Osteocyte (in vitro differentiated cells): ENCODE measurements at regions not wholly inside any gene's neighbourhood (a gene's known extent, or its start where the extent isn't known, plus 50 kb on each side); places are given as distances from the start of the nearest gene placed in this dataset.

ENCODE experiments used
- DNase-seq: peaks from one replicate; pipeline ENCODE4 v3.0.0; 2021; ENCODE audit warnings: mixed read lengths; ENCODE audit not compliant: unreplicated experiment; ENCODE audit errors: extremely low spot score
- H3K27ac Mint-ChIP-seq: one replicate; pipeline ENCODE4 v1.8.0; 2021; ENCODE audit warnings: mild to moderate bottlenecking, mixed read lengths; ENCODE audit not compliant: unreplicated experiment
- H3K27me3 Mint-ChIP-seq: one replicate; pipeline ENCODE4 v1.8.0; 2021; ENCODE audit warnings: mixed read lengths; ENCODE audit not compliant: unreplicated experiment
- H3K36me3 Mint-ChIP-seq: one replicate; pipeline ENCODE4 v1.8.0; 2021; ENCODE audit warnings: mixed read lengths; ENCODE audit not compliant: unreplicated experiment
- H3K4me1 Mint-ChIP-seq: one replicate; pipeline ENCODE4 v1.8.0; 2021; ENCODE audit warnings: mixed read lengths; ENCODE audit not compliant: unreplicated experiment
- H3K4me3 Mint-ChIP-seq: one replicate; pipeline ENCODE4 v1.8.0; 2021; ENCODE audit warnings: mild to moderate bottlenecking, moderate library complexity, mixed read lengths; ENCODE audit not compliant: unreplicated experiment
- H3K9me3 Mint-ChIP-seq: one replicate; pipeline ENCODE4 v1.8.0; 2021; ENCODE audit warnings: mixed read lengths; ENCODE audit not compliant: unreplicated experiment
- TF ChIP-seq, protein P1 (sequence below): fragments of 200-600 bp; sonication (generic); IDR thresholded peaks from 2 replicates; pipeline ENCODE4 v1.5.0; 2021; ENCODE audit warnings: antibody characterized with exemption, mild to moderate bottlenecking, moderate library complexity

DNA sequence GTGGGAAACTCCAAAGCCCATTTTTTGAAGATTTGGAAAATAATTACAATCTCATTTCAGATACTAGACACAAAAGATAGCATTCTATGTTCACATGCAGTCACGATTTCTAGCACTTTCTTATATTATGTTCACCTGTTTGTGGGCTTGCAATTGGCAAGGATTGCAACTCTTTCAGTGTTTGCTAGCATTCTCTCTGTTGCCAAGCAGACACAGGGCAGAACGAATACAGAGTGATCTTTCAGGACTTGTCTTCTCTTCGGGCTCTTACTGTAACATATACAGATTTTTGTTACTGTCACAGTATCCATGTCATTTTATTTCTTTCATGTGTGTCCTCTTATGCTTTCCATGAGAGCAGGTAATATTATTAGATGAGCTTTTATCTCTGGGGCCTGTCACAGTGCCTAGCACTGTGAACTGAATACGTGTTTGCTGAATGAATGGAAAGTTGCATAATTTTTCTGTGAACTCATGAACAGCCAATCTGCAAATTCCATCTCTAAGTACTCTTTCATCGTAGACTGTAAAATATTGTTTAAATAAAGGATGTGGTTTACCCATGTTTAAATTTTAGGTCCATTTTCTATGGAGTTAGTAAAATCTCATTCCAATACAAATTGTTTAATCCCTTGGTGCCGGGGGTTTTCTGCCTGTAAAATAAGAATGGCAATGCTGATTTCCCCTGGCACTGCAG lies 105.1 kb downstream of the BMP4 start:
- Mint-ChIP-seq H3K36me3 (no peaks in the 10 kb centered on the region), H3K27ac (no peak overlapping the region), H3K4me3 (no peak overlapping the region), H3K9me3 (no peaks in the 10 kb centered on the region), H3K4me1 (peaks cover 22% of the 10 kb centered on the region), H3K27me3 (peaks cover 2% of the 10 kb centered on the region)
- TF ChIP-seq, protein P1, sequence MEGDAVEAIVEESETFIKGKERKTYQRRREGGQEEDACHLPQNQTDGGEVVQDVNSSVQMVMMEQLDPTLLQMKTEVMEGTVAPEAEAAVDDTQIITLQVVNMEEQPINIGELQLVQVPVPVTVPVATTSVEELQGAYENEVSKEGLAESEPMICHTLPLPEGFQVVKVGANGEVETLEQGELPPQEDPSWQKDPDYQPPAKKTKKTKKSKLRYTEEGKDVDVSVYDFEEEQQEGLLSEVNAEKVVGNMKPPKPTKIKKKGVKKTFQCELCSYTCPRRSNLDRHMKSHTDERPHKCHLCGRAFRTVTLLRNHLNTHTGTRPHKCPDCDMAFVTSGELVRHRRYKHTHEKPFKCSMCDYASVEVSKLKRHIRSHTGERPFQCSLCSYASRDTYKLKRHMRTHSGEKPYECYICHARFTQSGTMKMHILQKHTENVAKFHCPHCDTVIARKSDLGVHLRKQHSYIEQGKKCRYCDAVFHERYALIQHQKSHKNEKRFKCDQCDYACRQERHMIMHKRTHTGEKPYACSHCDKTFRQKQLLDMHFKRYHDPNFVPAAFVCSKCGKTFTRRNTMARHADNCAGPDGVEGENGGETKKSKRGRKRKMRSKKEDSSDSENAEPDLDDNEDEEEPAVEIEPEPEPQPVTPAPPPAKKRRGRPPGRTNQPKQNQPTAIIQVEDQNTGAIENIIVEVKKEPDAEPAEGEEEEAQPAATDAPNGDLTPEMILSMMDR, result no peak
- DNase-seq, result no peak

DNA sequence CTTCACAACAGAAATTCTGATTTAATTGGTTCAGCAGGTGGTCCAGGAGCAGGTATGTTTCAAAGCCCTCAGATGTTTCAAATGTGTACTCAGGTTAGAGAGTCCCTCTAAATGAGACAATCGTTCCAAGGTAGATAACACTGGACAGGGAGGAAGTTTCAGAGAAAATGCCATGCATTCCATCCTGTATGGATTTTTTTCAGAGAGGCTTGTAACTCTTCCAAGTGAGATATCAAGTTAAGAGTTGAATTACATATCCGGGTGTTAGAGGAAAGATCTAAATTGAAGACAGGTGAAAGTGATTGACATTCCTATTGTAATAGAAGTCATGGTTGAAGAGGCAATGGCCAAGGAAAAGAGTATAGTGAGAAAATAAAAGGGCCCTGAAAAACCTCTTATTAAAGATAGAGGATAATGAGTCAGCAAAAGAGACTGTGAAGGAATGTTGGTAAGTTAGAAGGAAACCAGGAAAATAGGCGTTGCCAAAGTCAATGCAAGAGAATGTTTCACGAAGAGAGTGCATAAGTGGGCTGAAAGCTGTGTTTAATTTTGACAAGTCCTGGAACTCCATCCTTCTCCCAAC lies 105.8 kb downstream of the BMP4 start:
- TF ChIP-seq, protein P1, result no peak
- Mint-ChIP-seq H3K4me3 (no peak overlapping the region), H3K27ac (peak overlapping the region; percentile 4), H3K9me3 (no peaks in the 10 kb centered on the region), H3K27me3 (peaks cover 2% of the 10 kb centered on the region), H3K36me3 (no peaks in the 10 kb centered on the region), H3K4me1 (peaks cover 26% of the 10 kb centered on the region)
- DNase-seq, result no peak

DNA sequence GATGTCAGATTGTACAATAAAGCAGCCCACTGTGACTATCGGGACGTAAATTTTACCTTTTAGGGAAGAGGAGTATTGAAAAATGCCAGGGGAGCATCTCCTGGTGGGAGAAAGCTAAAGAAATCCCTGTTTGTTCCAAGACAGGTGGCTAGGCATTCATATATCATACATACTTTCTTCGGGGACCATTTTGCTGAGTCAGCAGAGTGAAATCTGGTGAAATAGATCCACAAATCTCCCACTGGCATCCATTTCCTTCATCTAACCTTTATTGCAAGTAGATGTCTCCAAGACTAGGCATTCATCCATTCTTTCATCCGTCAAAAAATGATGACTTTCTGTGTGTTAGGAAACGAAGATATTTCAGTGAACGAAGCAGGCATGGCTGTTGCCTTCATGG lies 107.1 kb downstream of the BMP4 start:
- H3K36me3 Mint-ChIP-seq, result no peaks in the 10 kb centered on the region
- no peak for DNase-seq
- TF ChIP-seq, protein P1, result no peak
- H3K4me3 Mint-ChIP-seq, result no peak overlapping the region
- H3K27me3 Mint-ChIP-seq, result peaks cover 1% of the 10 kb centered on the region
- H3K27ac Mint-ChIP-seq, result no peak overlapping the region
- peaks cover 26% of the 10 kb centered on the region for H3K4me1 Mint-ChIP-seq
- no peaks in the 10 kb centered on the region for H3K9me3 Mint-ChIP-seq

DNA sequence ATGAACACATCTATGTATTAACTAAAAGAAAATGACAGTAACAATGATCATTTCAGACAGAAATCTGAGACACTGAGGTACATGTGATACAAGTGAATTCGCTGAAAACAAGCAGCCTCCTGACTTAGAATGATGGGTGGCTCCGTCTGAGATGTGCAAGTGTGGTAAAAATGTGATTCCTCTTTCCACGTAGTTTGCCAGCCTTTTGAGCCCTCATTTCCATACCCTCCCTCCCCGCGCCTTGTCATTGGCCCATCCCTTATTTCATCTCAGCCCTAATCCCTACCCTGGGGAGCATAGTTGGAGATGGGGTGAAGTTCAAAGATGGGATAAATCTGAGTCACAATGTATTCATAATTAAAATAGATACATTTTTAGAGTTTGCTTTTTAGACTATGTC lies 107.8 kb downstream of the BMP4 start:
- Mint-ChIP-seq H3K4me1 (peaks cover 26% of the 10 kb centered on the region), H3K4me3 (no peak overlapping the region), H3K36me3 (no peaks in the 10 kb centered on the region), H3K9me3 (no peaks in the 10 kb centered on the region), H3K27ac (no peak overlapping the region), H3K27me3 (no peaks in the 10 kb centered on the region)
- no peak for DNase-seq
- TF ChIP-seq, protein P1, result no peak

DNA sequence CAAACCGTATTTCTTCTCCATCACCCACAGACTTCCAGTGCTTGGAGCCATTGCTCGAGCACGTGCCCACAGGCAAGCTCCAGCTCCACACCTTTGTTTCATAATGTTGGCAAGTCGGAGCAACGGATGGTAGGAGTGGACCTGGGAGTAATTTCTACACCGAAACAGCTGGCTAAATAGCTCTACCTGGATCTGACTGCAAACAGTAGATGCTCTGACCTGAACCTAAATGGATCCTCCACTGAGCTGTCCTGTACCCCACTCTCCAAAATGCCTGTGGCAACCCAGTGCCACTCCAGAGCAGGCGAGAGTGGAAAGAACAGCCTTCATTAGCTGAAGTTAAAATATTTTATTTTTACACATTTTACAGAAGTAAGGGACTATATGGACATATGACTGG lies 108.7 kb downstream of the BMP4 start:
- no peak for DNase-seq

More for the DNA sequence above, 108.7 kb downstream of the BMP4 start:
- Mint-ChIP-seq H3K4me1 (peaks cover 26% of the 10 kb centered on the region), H3K36me3 (no peaks in the 10 kb centered on the region), H3K9me3 (no peaks in the 10 kb centered on the region), H3K27ac (no peak overlapping the region), H3K27me3 (no peaks in the 10 kb centered on the region), H3K4me3 (no peak overlapping the region)
- TF ChIP-seq, protein P1, result no peak
